H1 (cell line): ENCODE measurements at regions not wholly inside any gene's neighbourhood (a gene's known extent, or its start where the extent isn't known, plus 50 kb on each side); places are given as distances from the start of the nearest gene placed in this dataset.

Source experiments
- ATF2 ChIP-seq: IDR thresholded peaks from 2 replicates; pipeline ENCODE4 v1.6.1; 2012; ENCODE audit warnings: low read length, inconsistent platforms
- EGR1 ChIP-seq: IDR thresholded peaks from 2 replicates; pipeline ENCODE4 v1.6.1; 2011; ENCODE audit warnings: low read depth, low read length, borderline replicate concordance

- TF ChIP-seq ATF2 (no peak), EGR1 (no peak)
These were observed 69.5 kb upstream of the RGPD4 start (continued) for GRCh38 chr2:107757223-107757622.
